ENCODE measurements at regions not wholly inside any gene's neighbourhood (a gene's known extent, or its start where the extent isn't known, plus 50 kb on each side); places are given as distances from the start of the nearest gene placed in this dataset.

DNA sequence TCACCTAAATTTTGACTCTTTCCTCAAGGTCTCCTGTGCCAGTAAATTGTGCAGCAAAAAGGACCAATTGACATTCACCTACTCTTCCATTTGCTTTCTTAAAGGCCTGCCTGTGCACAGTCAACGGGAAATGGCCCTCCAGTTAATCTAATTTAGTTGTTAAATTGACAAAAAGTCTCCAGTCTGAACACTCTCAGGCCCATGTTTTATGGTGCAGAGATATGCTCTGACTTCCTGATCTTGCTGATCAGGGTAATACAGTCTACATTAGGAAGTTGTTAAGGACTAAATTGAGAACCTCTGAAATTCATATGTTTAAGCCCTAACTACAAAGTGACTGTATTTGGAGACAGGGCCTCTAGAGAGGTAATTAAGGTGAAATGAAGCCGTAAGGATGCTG is 133.6 kb upstream of the IL15 start:
- Histone ChIP-seq H3K9me3 (ENCODE audit: control insufficient read depth in 4 of 4, insufficient read depth in 3 of 4, low read length in 3 of 4) (no peaks in the 10 kb centered on the region), H3K27me3 (ENCODE audit: control insufficient read depth in 3 of 3, insufficient read depth in 3 of 3, low read length in 2 of 3) (no peaks in the 10 kb centered on the region), H3K36me3 (ENCODE audit: control insufficient read depth in 4 of 4, insufficient read depth in 4 of 4, low read length in 4 of 4) (no peaks in the 10 kb centered on the region), H3K4me1 (ENCODE audit: control insufficient read depth in 5 of 5, insufficient read depth in 5 of 5, low read length in 5 of 5) (no peaks in the 10 kb centered on the region), H3K4me3 (no peak overlapping the region), H3K27ac (ENCODE audit: low read depth in 1 of 2, low read length in 1 of 2) (no peak overlapping the region), H3K9ac (ENCODE audit: insufficient read depth in 1 of 2, low read length in 2 of 2) (no peak overlapping the region)
- 91% methylated on average over 2 of the region's 2 CpGs for WGBS, 2 donors
- DNase-seq (no peak), ATAC-seq (ENCODE audit: insufficient read depth, low FRiP score) (no peak)
- TF ChIP-seq CTCF (IDR thresholded peaks at IDR 0.05; ENCODE audit: control extremely low read depth, extremely low read depth) = no peak

DNA sequence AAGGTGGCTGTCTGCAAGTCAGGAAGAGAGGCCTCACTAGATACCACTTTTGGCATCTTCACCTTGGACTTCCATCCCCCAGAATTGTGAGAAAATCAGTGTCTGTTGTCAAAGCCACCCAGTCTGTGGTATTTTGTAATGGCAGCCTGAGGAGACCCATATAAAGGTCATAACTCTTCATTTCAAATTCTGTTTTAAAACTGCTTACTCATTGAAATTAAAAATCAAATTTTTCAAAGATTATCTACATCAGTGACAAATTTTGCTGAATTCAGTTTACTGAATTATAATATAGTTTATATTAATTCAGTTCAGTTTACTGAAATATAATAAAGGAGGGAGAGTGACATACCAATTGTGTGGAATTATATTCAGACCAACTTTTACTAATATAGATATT is 133.1 kb upstream of the IL15 start:
- H3K4me1 ChIP-seq (ENCODE audit: control insufficient read depth in 5 of 5, insufficient read depth in 5 of 5, low read length in 5 of 5) = no peaks in the 10 kb centered on the region
- H3K36me3 ChIP-seq (ENCODE audit: control insufficient read depth in 4 of 4, insufficient read depth in 4 of 4, low read length in 4 of 4) = no peaks in the 10 kb centered on the region
- no peaks in the 10 kb centered on the region for H3K27me3 ChIP-seq (ENCODE audit: control insufficient read depth in 3 of 3, insufficient read depth in 3 of 3, low read length in 2 of 3)
- DNase-seq = no peak
- H3K4me3 ChIP-seq = no peak overlapping the region
- H3K9me3 ChIP-seq (ENCODE audit: control insufficient read depth in 4 of 4, insufficient read depth in 3 of 4, low read length in 3 of 4) = no peaks in the 10 kb centered on the region
- ATAC-seq (ENCODE audit: insufficient read depth, low FRiP score) = no peak
- TF ChIP-seq CTCF (IDR thresholded peaks at IDR 0.05; ENCODE audit: control extremely low read depth, extremely low read depth) = no peak
- H3K27ac ChIP-seq (ENCODE audit: low read depth in 1 of 2, low read length in 1 of 2) = no peak overlapping the region
- H3K9ac ChIP-seq (ENCODE audit: insufficient read depth in 1 of 2, low read length in 2 of 2) = no peak overlapping the region

GRCh38 chr4:141511055-141511454 is 125.3 kb upstream of the IL15 start:
- no peak for TF ChIP-seq CTCF (IDR thresholded peaks at IDR 0.05; ENCODE audit: control extremely low read depth, extremely low read depth)
- Histone ChIP-seq H3K4me1 (ENCODE audit: control insufficient read depth in 5 of 5, insufficient read depth in 5 of 5, low read length in 5 of 5) (no peaks in the 10 kb centered on the region), H3K9me3 (ENCODE audit: control insufficient read depth in 4 of 4, insufficient read depth in 3 of 4, low read length in 3 of 4) (peaks cover 0 to 2% (median 0%) of the 10 kb centered on the region in 4 donors), H3K36me3 (ENCODE audit: control insufficient read depth in 4 of 4, insufficient read depth in 4 of 4, low read length in 4 of 4) (no peaks in the 10 kb centered on the region), H3K9ac (ENCODE audit: insufficient read depth in 1 of 2, low read length in 2 of 2) (no peak overlapping the region), H3K4me3 (no peak overlapping the region), H3K27me3 (ENCODE audit: control insufficient read depth in 3 of 3, insufficient read depth in 3 of 3, low read length in 2 of 3) (no peaks in the 10 kb centered on the region), H3K27ac (ENCODE audit: low read depth in 1 of 2, low read length in 1 of 2) (no peak overlapping the region)
- no peak for DNase-seq
- no peak for ATAC-seq (ENCODE audit: insufficient read depth, low FRiP score)

DNA sequence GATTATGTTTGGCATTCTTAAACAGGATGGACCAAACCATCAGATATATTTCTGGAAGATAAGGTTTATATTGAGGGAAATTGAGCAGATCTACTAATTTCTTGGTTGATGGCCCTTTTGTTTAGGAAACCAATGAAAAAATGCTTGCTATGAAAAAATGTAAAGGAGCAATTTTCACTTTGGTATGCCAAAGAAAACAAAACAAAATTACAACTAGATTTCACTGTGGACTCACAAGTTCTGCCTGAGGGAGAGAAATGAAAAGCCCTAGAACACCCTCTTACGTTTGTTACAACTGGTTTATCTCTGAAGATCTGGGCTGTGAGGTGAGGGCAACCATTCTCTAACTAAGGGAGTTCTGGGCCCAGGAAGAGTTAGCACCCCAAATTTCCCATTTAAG is 122.5 kb upstream of the IL15 start:
- no peaks in the 10 kb centered on the region for H3K4me1 ChIP-seq (ENCODE audit: control insufficient read depth in 5 of 5, insufficient read depth in 5 of 5, low read length in 5 of 5)
- peaks cover 0 to 2% (median 0%) of the 10 kb centered on the region in 4 donors for H3K9me3 ChIP-seq (ENCODE audit: control insufficient read depth in 4 of 4, insufficient read depth in 3 of 4, low read length in 3 of 4)
- WGBS, 2 donors = 70 to 85% methylated on average over 1 of the region's 1 CpG
- no peaks in the 10 kb centered on the region for H3K27me3 ChIP-seq (ENCODE audit: control insufficient read depth in 3 of 3, insufficient read depth in 3 of 3, low read length in 2 of 3)
- H3K27ac ChIP-seq (ENCODE audit: low read depth in 1 of 2, low read length in 1 of 2) = no peak overlapping the region
- no peak for TF ChIP-seq CTCF (IDR thresholded peaks at IDR 0.05; ENCODE audit: control extremely low read depth, extremely low read depth)
- ATAC-seq (ENCODE audit: insufficient read depth, low FRiP score) (no peak), DNase-seq (no peak)
- no peaks in the 10 kb centered on the region for H3K36me3 ChIP-seq (ENCODE audit: control insufficient read depth in 4 of 4, insufficient read depth in 4 of 4, low read length in 4 of 4)
- H3K4me3 ChIP-seq = no peak overlapping the region
- H3K9ac ChIP-seq (ENCODE audit: insufficient read depth in 1 of 2, low read length in 2 of 2) = no peak overlapping the region

Data from lung (tissue), 11 donors.